WTC11 (cell line): ENCODE measurements at regions not wholly inside any gene's neighbourhood (a gene's known extent, or its start where the extent isn't known, plus 50 kb on each side); places are given as distances from the start of the nearest gene placed in this dataset.

Experiments used
- E2F4 ChIP-seq: sonication (generic); formaldehyde crosslinking; IDR thresholded peaks from 2 replicates; pipeline ENCODE4 v1.8.1; 2022; ENCODE audit warnings: low read depth, mild to moderate bottlenecking, moderate library complexity, missing genetic modification reagents, borderline replicate concordance
- IRF2 ChIP-seq: sonication (generic); formaldehyde crosslinking; IDR thresholded peaks from 2 replicates; pipeline ENCODE4 v1.8.0; 2022; ENCODE audit warnings: low read depth, missing genetic modification reagents, borderline replicate concordance

DNA sequence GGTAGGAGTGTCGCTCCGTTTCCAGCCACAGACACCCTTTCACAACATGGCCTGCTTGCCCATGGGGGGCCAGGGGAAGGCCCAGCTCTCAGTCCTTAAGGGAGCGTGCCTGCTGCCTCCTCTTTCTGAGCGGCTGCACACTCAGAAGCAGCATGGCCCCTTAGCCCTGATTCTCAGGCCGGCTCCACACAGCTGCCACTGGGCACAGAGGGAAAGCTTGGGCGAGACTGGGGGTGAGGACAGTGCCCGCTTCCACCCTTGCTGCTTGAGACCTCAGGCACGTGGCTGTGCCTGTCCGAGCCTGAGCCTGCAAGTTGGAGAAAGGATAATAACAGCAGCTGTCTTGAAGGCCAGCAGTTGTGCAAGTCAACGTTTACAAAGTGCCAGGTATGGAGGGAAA is 416.3 kb downstream of the SHANK2 start:
- TF ChIP-seq E2F4 (CRISPR knock-in tag) (no peak), IRF2 (CRISPR knock-in tag) (no peak)
